Forelimb muscle (tissue), 1 donor: ENCODE measurements at regions not wholly inside any gene's neighbourhood (a gene's known extent, or its start where the extent isn't known, plus 50 kb on each side); places are given as distances from the start of the nearest gene placed in this dataset.
"Not testable (repeated sequence)": the region's sequence is repeated elsewhere in the genome, so short reads cannot be mapped to it uniquely, and the experiment has no call there.

Experiments
- DNase-seq: peaks from one replicate; pipeline ENCODE4 v3.0.0-alpha.2; 2013; ENCODE audit warnings: low read depth

GRCh38 chr2:203629699-203630098, 76.7 kb upstream of the CD28 start:
- no peak for DNase-seq

GRCh38 chr2:203631068-203631757, 75.2 kb upstream of the CD28 start:
- DNase-seq = no peak

GRCh38 chr2:203636588-203637470, 69.6 kb upstream of the CD28 start:
- DNase-seq = no peak

- DNase-seq = no peak
Observed at GRCh38 chr2:203637471-203638167, 68.8 kb upstream of the CD28 start.

DNA sequence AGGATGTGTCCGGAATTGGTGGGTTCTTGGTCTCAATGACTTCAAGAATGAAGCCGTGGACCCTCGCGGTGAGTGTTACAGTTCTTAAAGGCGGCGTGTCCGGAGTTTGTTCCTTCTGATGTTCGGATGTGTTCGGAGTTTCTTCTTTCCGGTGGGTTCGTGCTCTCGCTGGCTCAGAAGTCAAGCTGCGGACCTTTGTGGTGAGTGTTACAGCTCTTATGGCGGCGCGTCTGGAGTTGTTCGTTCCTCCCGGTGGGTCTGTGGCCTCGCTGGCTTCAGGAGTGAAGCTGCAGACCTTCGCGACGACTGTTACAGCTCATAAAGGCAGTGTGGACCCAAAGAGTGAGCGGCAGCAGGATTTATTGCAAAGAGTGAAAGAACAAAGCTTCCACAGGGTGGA, 64.6 kb upstream of the CD28 start:
- DNase-seq = not testable (repeated sequence)

DNA sequence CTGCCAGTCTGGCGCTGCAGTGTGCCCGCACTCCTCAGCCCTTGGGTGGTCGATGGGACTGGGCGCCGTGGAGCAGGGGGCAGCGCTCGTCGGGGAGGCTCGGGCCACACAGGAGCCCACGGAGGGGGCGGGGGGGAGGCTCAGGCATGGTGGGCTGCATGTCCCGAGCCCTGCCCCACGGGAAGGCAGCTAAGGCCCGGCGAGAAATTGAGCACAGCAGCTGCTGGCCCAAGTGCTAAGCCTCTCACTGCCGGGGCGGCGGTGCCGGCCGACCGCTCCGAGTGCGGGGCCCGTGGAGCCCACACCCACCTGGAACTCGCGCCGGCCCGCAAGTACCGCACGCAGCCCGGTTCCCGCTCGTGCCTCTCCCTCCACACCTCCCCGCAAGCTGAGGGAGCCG, 63.6 kb upstream of the CD28 start:
- DNase-seq = not testable (repeated sequence)

GRCh38 chr2:203645831-203646230, 60.6 kb upstream of the CD28 start:
- DNase-seq = no peak

DNA sequence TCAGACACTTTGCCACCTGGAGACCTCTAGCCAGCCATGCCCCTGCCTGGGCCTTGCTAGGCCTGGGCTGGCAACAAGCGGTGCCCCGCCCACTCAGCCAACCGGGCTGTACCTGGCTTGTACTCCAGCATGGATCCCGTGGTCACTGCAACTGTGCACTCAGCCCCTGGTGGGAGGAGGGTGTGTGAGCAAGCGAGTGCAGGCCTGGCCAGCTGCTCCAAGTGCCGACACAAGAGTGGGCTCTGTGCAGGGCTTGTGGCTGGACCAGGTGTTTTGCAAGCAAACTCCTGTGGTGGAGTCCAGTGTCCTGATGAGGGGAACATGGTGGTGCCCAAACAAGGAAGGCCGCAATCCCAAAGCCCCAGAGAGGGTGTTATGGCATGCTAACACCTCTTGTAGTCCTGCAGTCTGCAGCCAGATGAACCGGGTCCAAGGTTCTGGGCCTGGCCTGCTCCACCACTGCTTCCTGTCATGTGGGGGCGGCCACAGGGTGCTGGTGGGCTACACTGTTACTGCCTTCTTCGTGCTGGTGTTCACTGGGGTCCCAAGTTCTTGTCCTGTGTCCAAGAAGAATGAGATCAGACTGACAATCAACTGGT, 60.1 kb upstream of the CD28 start:
- no peak for DNase-seq

- no peak for DNase-seq
Observed at GRCh38 chr2:203646961-203647360, 59.5 kb upstream of the CD28 start.

- no peak for DNase-seq
Observed at GRCh38 chr2:203647579-203647978, 58.9 kb upstream of the CD28 start.

DNA sequence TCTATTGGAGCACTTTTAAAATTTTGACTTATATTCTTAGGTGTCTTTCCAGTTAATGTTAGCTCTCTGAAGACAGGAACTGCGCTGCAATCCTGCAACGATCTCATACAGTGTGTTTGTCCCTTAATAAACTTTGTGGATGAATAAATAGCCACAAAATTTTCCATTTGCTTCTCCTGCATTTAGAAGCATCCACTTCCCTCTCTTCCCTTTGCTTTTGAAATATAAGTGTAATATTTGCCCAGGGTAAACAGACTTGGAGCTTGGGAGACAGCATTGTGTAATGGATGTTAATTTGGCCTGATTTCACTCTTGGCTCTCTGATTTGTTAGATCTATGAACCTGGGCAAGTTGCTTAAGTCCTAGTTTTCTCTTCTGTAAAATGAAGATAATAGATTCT, 58.2 kb upstream of the CD28 start:
- DNase-seq = no peak

GRCh38 chr2:203649176-203649814, 57.1 kb upstream of the CD28 start:
- DNase-seq = no peak

GRCh38 chr2:203650860-203651613, 55.4 kb upstream of the CD28 start:
- DNase-seq = no peak

DNA sequence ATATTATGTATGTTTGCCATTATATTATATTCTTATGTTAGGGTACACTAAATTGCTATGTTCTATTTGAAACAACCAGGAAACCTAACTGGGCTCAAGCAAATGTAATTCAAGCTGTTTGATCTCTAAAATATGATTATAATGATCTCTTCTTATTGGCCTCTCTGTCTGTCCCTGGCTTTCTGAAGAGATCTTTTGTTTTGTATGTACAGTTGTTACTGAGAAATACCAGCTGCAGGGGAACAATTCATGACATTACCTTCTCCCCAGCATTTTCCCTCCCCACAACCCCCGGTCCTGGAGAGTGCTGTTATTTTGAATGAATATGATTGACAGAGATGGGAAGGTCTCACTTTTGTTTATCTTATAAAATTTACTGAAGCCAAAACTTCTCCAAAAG, 54.8 kb upstream of the CD28 start:
- no peak for DNase-seq

- no peak for DNase-seq
Observed at GRCh38 chr2:203654826-203655225, 51.6 kb upstream of the CD28 start.

- no peak for DNase-seq
Observed at GRCh38 chr2:203656522-203657287, 49.7 kb upstream of the CD28 start.
